ENCODE measurements at regions not wholly inside any gene's neighbourhood (a gene's known extent, or its start where the extent isn't known, plus 50 kb on each side); places are given as distances from the start of the nearest gene placed in this dataset.
A peak's percentile ranks its signal among the peaks of the same experiment; 100 is the strongest.

GRCh38 chr6:1027795-1028569 lies 283.9 kb upstream of the FOXQ1 start:
- DNase-seq, result peak; percentile 13

GRCh38 chr6:1027109-1027794 lies 284.6 kb upstream of the FOXQ1 start:
- peak; percentile 74 for DNase-seq

- DNase-seq, result no peak
Observed at GRCh38 chr6:1025821-1026220, 286.1 kb upstream of the FOXQ1 start.

GRCh38 chr6:1024587-1024986 lies 287.3 kb upstream of the FOXQ1 start:
- DNase-seq, result peak; percentile 82

- DNase-seq, result no peak
Observed at GRCh38 chr6:1024161-1024560, 287.7 kb upstream of the FOXQ1 start.

- no peak for DNase-seq
Observed at GRCh38 chr6:1023229-1023628, 288.7 kb upstream of the FOXQ1 start.

GRCh38 chr6:1022719-1023118 lies 289.2 kb upstream of the FOXQ1 start:
- no peak for DNase-seq

GRCh38 chr6:1020837-1021236 lies 291.1 kb upstream of the FOXQ1 start:
- no peak for DNase-seq

- no peak for DNase-seq
Observed at GRCh38 chr6:1020133-1020532, 291.8 kb upstream of the FOXQ1 start.

GRCh38 chr6:1018041-1018440 lies 293.9 kb upstream of the FOXQ1 start:
- DNase-seq, result no peak

GRCh38 chr6:1016329-1017302 lies 295.3 kb upstream of the FOXQ1 start:
- DNase-seq, result no peak

GRCh38 chr6:1015825-1016224 lies 296.1 kb upstream of the FOXQ1 start:
- DNase-seq, result no peak

GRCh38 chr6:1014431-1014807 lies 297.5 kb upstream of the FOXQ1 start:
- no peak for DNase-seq

GRCh38 chr6:1013656-1014430 lies 298.1 kb upstream of the FOXQ1 start:
- no peak for DNase-seq

- no peak for DNase-seq
Observed at GRCh38 chr6:1009103-1009502, 302.8 kb upstream of the FOXQ1 start.

GRCh38 chr6:1007159-1007558 lies 304.7 kb upstream of the FOXQ1 start:
- no peak for DNase-seq

- peak; percentile 65 for DNase-seq
Observed at GRCh38 chr6:1004885-1005630, 306.8 kb upstream of the FOXQ1 start.

- no peak for DNase-seq
Observed at GRCh38 chr6:1003394-1004160, 308.3 kb upstream of the FOXQ1 start.

GRCh38 chr6:1002989-1003388 lies 308.9 kb upstream of the FOXQ1 start:
- no peak for DNase-seq

GRCh38 chr6:1001655-1002349 lies 308.9 kb upstream of the EXOC2 start:
- DNase-seq, result no peak

Measured in fibroblast of skin of abdomen (primary cell).